ENCODE measurements at regions not wholly inside any gene's neighbourhood (a gene's known extent, or its start where the extent isn't known, plus 50 kb on each side); places are given as distances from the start of the nearest gene placed in this dataset.

GRCh38 chr12:90129366-90130030 lies 420.9 kb upstream of the ATP2B1 start:
- DNase-seq (ENCODE audit: low read depth), result no peak

DNA sequence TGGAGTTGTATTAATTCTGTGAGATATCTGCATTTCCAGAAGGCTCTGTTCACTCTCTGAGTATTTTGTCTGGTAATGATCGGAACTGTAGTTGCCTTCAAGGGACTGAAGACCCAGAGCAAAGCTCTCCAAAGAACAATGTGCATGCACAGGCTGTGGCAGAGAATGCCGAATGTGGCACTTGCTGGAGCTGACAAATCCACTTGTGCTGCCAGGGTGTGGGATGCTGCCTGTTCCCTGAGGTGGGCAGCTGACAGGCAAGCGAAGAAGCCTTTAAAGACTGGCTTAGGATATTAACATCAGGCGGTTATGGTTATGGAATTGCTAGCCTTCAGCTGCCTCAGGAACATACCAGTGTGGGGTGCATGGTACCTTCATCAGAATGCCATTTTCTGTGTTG lies 419.9 kb upstream of the ATP2B1 start:
- no peak for DNase-seq (ENCODE audit: low read depth)

- no peak for DNase-seq (ENCODE audit: low read depth)
Observed at GRCh38 chr12:90126125-90126524, 417.5 kb upstream of the ATP2B1 start.

GRCh38 chr12:90124914-90125313 lies 416.3 kb upstream of the ATP2B1 start:
- no peak for DNase-seq (ENCODE audit: low read depth)

DNA sequence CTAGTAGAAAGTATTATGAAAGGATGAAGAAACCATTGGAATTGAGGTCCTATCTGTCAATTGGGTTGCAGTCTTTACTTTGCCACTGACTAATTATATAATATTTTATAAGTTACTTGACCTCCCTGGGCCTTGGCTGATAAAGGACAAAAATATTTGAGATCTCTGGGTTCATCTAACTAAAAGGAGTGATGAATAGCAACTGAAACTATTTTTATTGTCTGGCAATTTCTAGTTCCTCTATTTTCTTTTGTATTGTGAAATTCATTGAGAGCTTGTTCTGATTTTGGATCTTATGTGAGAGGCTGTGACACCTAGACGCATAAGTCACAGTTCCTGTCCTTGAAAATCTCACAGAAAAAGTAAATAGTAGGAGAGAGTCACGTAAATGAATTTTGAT lies 415.7 kb upstream of the ATP2B1 start:
- no peak for DNase-seq (ENCODE audit: low read depth)

- DNase-seq (ENCODE audit: low read depth), result no peak
Observed at GRCh38 chr12:90122681-90123080, 414.0 kb upstream of the ATP2B1 start.

GRCh38 chr12:90120627-90121026 lies 412.0 kb upstream of the ATP2B1 start:
- no peak for DNase-seq (ENCODE audit: low read depth)

- DNase-seq (ENCODE audit: low read depth), result no peak
Observed at GRCh38 chr12:90112666-90113065, 404.0 kb upstream of the ATP2B1 start.

GRCh38 chr12:90111791-90112580 lies 403.3 kb upstream of the ATP2B1 start:
- DNase-seq (ENCODE audit: low read depth), result no peak

DNA sequence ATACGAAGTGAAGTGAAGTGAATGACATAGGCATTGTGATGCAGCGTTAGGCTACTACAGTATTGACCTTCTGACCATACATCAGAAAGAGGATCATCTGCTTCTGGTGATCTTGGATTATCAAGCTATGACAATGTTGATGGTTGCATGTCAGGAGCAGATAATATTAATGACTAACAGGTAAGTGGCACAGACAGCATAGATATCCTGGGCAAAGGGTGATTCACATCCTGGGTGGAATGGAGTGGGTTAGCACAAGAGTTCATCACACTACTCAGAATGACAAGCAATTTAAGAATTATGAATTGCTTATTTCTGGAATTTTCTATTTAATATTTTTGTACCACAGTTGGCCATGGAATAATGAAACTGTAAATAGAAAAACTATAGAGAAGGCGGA lies 397.9 kb upstream of the ATP2B1 start:
- no peak for DNase-seq (ENCODE audit: low read depth)

- no peak for DNase-seq (ENCODE audit: low read depth)
Observed at GRCh38 chr12:90102957-90103652, 394.5 kb upstream of the ATP2B1 start.

- no peak for DNase-seq (ENCODE audit: low read depth)
Observed at GRCh38 chr12:90100579-90100978, 391.9 kb upstream of the ATP2B1 start.

DNA sequence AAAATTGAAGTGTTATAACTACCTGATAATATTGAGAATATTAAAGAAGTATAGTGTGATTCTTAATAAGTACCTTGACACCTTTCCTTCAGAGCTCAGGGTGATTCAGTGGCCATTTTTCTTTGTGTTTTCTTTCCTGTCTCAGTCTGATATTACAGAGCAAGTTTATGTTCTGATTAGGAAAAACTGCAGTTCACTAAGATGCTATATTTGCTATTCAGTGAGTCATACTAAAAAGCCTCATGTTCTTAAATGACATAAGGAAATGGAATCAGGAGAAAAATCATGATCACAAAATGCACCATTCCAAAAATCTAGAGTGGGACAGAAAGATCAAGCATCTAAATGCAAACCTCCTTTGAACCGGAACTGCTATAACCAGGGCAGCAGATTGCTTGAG lies 390.6 kb upstream of the ATP2B1 start:
- peak; percentile 30 for DNase-seq (ENCODE audit: low read depth)

DNA sequence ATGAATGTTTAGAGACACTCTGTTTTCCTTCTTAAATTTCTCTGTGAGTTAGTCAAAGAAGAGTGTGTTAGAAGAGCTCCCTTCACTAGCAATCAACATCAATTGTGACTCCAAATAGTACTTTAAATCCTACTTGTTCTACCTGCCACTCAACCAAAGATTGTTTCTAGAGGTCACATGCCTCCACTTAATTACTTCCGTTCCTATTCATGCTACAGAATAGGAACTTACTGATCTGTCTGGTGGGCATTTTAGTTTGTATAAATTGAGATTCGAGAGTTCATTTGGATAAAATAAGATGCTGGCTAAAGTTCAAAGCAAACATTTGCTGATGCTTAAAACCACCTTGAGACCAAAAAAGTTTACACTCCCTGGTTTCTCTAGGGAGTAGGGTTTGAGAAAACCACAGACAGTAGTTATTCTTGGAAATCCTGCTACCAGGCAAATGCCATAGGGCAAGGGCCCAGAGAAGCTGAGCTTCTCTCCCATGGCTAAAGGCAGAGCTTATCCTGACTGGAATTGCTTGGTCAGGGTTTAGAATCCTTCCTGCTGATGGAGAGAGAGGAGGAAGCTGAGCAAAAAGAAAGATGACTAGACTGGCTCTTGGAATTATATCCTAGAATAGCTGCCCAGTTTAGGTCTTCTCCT lies 389.6 kb upstream of the ATP2B1 start:
- DNase-seq (ENCODE audit: low read depth), result no peak

DNA sequence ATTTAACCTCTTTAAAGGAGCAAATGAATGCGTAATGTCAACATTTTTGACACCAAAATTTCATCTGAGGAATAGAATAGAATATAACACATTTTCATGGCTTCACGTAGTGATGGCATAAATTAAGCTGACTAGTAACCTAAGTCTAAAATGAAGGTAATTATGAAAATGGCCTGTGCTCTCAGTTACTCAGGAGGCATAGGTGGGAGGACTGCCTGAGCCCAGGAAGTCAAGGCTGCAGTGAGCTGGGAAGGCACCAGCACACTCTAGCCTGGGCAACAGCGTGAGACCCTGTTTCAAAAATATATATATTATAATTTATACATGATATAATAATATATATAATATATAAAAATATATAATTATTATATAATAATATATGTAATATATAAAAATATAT lies 383.2 kb upstream of the ATP2B1 start:
- no peak for DNase-seq (ENCODE audit: low read depth)

DNA sequence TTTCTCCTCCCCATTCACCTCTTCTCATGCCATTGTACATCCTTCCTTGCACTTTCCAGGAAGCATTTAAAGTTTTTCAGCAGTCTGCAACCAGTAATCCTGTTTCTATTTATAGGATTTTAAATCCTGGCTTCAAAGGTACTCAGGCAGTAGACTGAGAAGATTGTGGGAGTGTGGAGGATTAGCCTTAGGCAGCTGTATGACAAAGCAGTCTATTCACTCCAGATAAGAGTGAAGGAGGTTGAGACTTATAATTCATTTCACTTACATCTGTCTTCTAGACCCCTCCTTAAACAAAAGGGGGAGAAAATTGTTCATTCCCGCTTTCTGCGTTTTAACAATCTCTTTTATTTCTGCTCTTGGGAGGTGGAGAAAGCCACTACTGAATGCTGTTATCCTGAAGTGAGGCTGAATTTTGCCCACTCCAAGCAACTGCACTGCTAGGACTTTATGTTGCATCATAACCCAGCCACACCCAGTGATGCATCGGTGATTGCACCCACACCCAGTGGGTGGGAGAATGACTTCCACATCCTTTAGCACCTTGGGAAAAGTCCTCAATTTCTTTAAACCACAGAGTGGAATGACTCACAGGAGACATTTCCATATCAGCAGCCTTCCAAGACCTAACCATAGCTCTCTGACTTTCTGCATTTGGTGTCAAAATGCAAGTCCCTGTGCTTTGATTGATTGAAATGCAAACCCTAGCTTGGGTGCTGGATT lies 382.5 kb upstream of the ATP2B1 start:
- peak; percentile 90 for DNase-seq (ENCODE audit: low read depth)

GRCh38 chr12:90086281-90086680 lies 377.6 kb upstream of the ATP2B1 start:
- DNase-seq (ENCODE audit: low read depth), result no peak

GRCh38 chr12:90085494-90086274 lies 377.0 kb upstream of the ATP2B1 start:
- no peak for DNase-seq (ENCODE audit: low read depth)

- DNase-seq (ENCODE audit: low read depth), result no peak
Observed at GRCh38 chr12:90084018-90084417, 375.4 kb upstream of the ATP2B1 start.

DNA sequence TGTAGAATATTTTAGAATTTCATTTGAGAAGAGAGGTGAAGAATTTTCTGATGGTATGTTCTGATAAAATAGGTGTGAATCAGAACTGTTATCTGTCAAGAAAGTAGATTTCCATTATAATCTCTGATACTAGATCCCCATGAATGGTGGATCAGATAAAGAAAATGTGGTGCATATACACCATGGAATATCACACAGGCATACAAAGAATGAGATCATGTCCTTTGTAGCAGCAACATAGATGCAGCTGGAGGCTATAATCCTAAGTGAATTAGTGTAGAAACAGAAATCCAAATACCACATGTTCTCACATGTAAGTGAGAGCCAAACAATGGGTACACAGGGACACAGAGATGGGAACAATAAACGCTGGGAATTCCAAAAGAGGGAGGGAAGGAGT lies 372.0 kb upstream of the ATP2B1 start:
- no peak for DNase-seq (ENCODE audit: low read depth)

DNA sequence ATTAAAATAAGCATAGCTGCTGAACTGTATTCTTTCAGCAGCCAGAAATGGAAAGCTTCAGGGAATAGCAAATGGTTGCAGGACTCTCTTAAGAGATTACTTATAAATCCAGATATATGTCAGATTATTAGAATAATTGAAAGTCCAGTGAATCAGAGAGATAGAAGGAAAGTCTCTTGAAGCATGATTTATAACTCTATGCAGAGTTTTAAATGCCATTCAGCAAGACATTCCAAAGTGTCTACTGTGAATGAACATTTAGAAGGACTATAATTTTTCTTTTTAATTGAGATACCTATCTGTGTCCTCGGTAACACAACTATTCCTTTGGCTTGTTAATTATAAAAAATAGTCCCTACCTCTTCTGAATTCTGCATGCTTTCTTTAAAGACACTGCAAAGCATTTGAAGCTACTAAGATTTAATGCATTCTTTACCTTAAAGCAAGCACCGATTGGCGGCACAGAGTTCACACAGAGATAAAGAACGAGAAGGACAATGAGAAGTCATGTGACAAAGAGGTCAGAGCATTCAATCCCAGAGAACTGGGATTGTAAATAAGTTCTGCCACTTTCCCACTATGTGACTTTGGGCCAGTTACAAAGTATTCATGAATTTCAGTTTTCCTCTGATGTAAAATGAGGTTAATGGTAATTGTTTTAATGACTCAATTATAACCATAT lies 371.0 kb upstream of the ATP2B1 start:
- DNase-seq (ENCODE audit: low read depth), result no peak

Measured in non-pigmented ciliary epithelial cell (primary cell).